Upper lobe of left lung (tissue), 4 donors: ENCODE measurements at regions not wholly inside any gene's neighbourhood (a gene's known extent, or its start where the extent isn't known, plus 50 kb on each side); places are given as distances from the start of the nearest gene placed in this dataset.

ENCODE experiments used
- EP300 ChIP-seq, 4 donors: sonication (generic); formaldehyde crosslinking; IDR thresholded peaks; one replicate each; pipeline ENCODE4 v1.5.1; 2017; ENCODE audit warnings: antibody characterized with exemption in 4 of 4, control low read depth in 2 of 4
- POLR2A ChIP-seq, 4 donors: fragments of 450-650 bp; IDR thresholded peaks; one replicate each; pipeline ENCODE4 v1.5.1; 2016 to 2017; ENCODE audit warnings: antibody characterized with exemption in 4 of 4, mild to moderate bottlenecking in 2 of 4
- POLR2AphosphoS5 ChIP-seq, 2 donors: sonication (generic); formaldehyde crosslinking; IDR thresholded peaks; one replicate each; pipeline ENCODE4 v1.5.1; 2017; ENCODE audit warnings: antibody characterized with exemption in 2 of 2
- TF ChIP-seq, protein P1 (sequence below), 6 experiments: fragments of 450-650 bp in 4 of 6; fragments of 200-600 bp in 2 of 6; sonication (generic) in 2 of 6; IDR thresholded peaks; one replicate each; pipeline ENCODE4 v1.5.1; 2016 to 2019; ENCODE audit warnings: antibody characterized with exemption in 6 of 6

DNA sequence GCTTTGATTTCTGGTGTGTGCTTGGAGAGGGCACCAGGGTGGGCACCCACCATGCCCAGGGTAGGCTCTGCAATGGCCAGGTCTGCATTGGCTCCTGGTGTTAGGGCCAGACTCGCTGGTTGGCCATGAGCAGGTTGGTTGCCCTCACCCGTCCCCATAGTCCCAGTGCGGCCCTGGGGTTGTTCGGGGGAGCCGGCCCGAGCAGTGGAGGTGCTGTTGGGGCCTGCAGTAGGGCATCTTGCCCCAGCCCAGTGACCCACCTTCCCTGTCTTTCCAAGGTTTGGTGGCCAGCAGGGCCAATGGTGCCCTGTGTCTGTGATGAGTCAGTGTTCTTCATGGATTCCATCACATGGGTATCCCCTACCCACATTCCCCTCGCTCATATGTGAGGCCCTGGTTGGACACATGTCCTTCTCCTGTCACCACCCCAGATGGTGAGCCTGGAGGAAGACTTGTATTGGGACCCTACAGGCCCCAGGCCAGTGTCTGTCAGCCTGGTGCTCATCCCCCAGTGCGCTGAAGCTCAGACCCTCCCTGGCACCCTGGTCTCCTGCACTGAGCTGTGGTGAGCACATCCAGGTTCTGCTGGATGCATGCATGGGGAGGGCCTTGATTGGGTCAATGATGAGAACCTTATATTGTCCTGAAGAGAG is 190.1 kb downstream of the UBE3A start:
- TF ChIP-seq, protein P1, sequence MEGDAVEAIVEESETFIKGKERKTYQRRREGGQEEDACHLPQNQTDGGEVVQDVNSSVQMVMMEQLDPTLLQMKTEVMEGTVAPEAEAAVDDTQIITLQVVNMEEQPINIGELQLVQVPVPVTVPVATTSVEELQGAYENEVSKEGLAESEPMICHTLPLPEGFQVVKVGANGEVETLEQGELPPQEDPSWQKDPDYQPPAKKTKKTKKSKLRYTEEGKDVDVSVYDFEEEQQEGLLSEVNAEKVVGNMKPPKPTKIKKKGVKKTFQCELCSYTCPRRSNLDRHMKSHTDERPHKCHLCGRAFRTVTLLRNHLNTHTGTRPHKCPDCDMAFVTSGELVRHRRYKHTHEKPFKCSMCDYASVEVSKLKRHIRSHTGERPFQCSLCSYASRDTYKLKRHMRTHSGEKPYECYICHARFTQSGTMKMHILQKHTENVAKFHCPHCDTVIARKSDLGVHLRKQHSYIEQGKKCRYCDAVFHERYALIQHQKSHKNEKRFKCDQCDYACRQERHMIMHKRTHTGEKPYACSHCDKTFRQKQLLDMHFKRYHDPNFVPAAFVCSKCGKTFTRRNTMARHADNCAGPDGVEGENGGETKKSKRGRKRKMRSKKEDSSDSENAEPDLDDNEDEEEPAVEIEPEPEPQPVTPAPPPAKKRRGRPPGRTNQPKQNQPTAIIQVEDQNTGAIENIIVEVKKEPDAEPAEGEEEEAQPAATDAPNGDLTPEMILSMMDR (IDR thresholded peaks at IDR 0.05) = no peak
- TF ChIP-seq POLR2A (IDR thresholded peaks at IDR 0.05) (no peak), POLR2AphosphoS5 (IDR thresholded peaks at IDR 0.05) (no peak), EP300 (IDR thresholded peaks at IDR 0.05) (no peak)
